IMR-90 (cell line): ENCODE measurements at regions not wholly inside any gene's neighbourhood (a gene's known extent, or its start where the extent isn't known, plus 50 kb on each side); places are given as distances from the start of the nearest gene placed in this dataset.

Source experiments
- ATAC-seq: fragments of 200-7000 bp; cut with Tn5 transposase; 2 replicates; pipeline ENCODE4 v1.9.1; 2020; ENCODE audit warnings: low read depth, mild to moderate bottlenecking, moderate library complexity
- BruUV-seq: library from RNA; stranded (reverse); fragments of 400-500 nt; replicated peaks from 2 replicates; lab custom pipeline; 2021; lab: Mats Ljungman, UMichigan
- CTCF ChIA-PET: fragments of 300-600 bp; formaldehyde crosslinking; extraction: SDS; loops from one replicate; lab custom pipeline; 2021; ENCODE audit warnings: antibody characterized with exemption; lab: Yijun Ruan, JAX
- POLR2A ChIA-PET: fragments of 300-600 bp; sonication (Branson Sonifier 250); formaldehyde crosslinking; loops from one replicate; lab custom pipeline; 2022; ENCODE audit warnings: antibody characterized with exemption; ENCODE audit not compliant: unreplicated experiment; lab: Charles Lee
- DNase-seq: peaks from one replicate; pipeline ENCODE4 v3.0.0; 2013
- H2AFZ ChIP-seq: replicated peaks from 2 replicates; pipeline ENCODE3; 2013; ENCODE audit warnings: low read length, mild to moderate bottlenecking; ENCODE audit not compliant: poor library complexity
- H2AK5ac ChIP-seq: 2 replicates; pipeline ENCODE4 v1.6.1; 2013; ENCODE audit warnings: low read depth, low read length, inconsistent platforms
- H2AK9ac ChIP-seq: replicated peaks from 2 replicates; pipeline ENCODE3; 2013; ENCODE audit warnings: mild to moderate bottlenecking, low read depth, low read length, moderate library complexity; ENCODE audit not compliant: poor library complexity
- H2BK120ac ChIP-seq: 2 replicates; pipeline ENCODE4 v1.6.1; 2013; ENCODE audit warnings: low read depth, low read length, inconsistent platforms
- H2BK15ac ChIP-seq: 3 replicates; pipeline ENCODE4 v1.6.1; 2013; ENCODE audit warnings: low read depth, low read length, inconsistent platforms
- H2BK20ac ChIP-seq: 2 replicates; pipeline ENCODE4 v1.6.1; 2013; ENCODE audit warnings: low read depth, mild to moderate bottlenecking, inconsistent platforms, low read length, moderate library complexity
- H2BK5ac ChIP-seq: 2 replicates; pipeline ENCODE4 v1.6.1; 2013; ENCODE audit warnings: mild to moderate bottlenecking, low read depth, low read length, inconsistent platforms; ENCODE audit not compliant: poor library complexity, severe bottlenecking
- H3K14ac ChIP-seq: replicated peaks from 2 replicates; pipeline ENCODE4 v1.6.1; 2013; ENCODE audit warnings: low read depth, low read length, inconsistent platforms
- H3K18ac ChIP-seq: 2 replicates; pipeline ENCODE4 v1.6.1; 2013; ENCODE audit warnings: low read depth, low read length, control low read depth
- H3K23ac ChIP-seq: 2 replicates; pipeline ENCODE4 v1.6.1; 2013; ENCODE audit warnings: low read depth, low read length, inconsistent platforms
- H3K27ac ChIP-seq: 2 replicates; pipeline ENCODE4 v1.5.1; 2013; ENCODE audit warnings: mild to moderate bottlenecking, control low read depth, low read length; ENCODE audit not compliant: insufficient read depth
- H3K27me3 ChIP-seq: 2 replicates; pipeline ENCODE4 v1.6.1; 2013; ENCODE audit warnings: low read length; ENCODE audit not compliant: control insufficient read depth, insufficient read depth
- H3K36me3 ChIP-seq: 2 replicates; pipeline ENCODE4 v1.6.1; 2013; ENCODE audit warnings: low read length, mixed read lengths; ENCODE audit not compliant: control insufficient read depth, insufficient read depth
- H3K4ac ChIP-seq: 2 replicates; pipeline ENCODE4 v1.6.1; 2013; ENCODE audit warnings: low read depth, low read length, inconsistent platforms
- H3K4me1 ChIP-seq: 2 replicates; pipeline ENCODE4 v1.6.1; 2013; ENCODE audit warnings: low read length, mixed read lengths; ENCODE audit not compliant: control insufficient read depth, insufficient read depth
- H3K4me2 ChIP-seq: 2 replicates; pipeline ENCODE4 v1.6.1; 2013; ENCODE audit warnings: low read depth, mild to moderate bottlenecking, control low read depth, low read length, moderate library complexity
- H3K4me3 ChIP-seq: 2 replicates; pipeline ENCODE4 v1.5.1; 2013; ENCODE audit warnings: low read depth, mild to moderate bottlenecking, control low read depth, low read length, moderate library complexity; ENCODE audit not compliant: insufficient read depth
- H3K56ac ChIP-seq: 2 replicates; pipeline ENCODE4 v1.6.1; 2013; ENCODE audit warnings: low read length, inconsistent platforms; ENCODE audit not compliant: insufficient read depth; ENCODE audit errors: extremely low read depth
- H3K79me1 ChIP-seq, 2 experiments: 2 replicates each; pipeline ENCODE4 v1.6.1; 2013; ENCODE audit warnings: low read length in 2 of 2, inconsistent platforms in 1 of 2, low read depth in 1 of 2
- H3K9ac ChIP-seq: 2 replicates; pipeline ENCODE4 v1.6.1; 2013; ENCODE audit warnings: low read depth, low read length, control low read depth
- H3K9me1 ChIP-seq: 2 replicates; pipeline ENCODE4 v1.6.1; 2013; ENCODE audit warnings: low read length, inconsistent platforms; ENCODE audit not compliant: insufficient read depth
- H3K9me3 ChIP-seq: 2 replicates; pipeline ENCODE4 v1.6.1; 2013; ENCODE audit warnings: low read length; ENCODE audit not compliant: control insufficient read depth, insufficient read depth
- H4K20me1 ChIP-seq: 2 replicates; pipeline ENCODE4 v1.6.1; 2013; ENCODE audit warnings: low read length, inconsistent platforms; ENCODE audit not compliant: insufficient read depth
- H4K5ac ChIP-seq: 2 replicates; pipeline ENCODE4 v1.6.1; 2013; ENCODE audit warnings: mild to moderate bottlenecking, low read depth, low read length, control low read depth
- H4K8ac ChIP-seq, 2 experiments: 2 replicates each; pipeline ENCODE4 v1.6.1; 2013; ENCODE audit warnings: low read depth in 2 of 2, low read length in 2 of 2, control low read depth in 1 of 2, inconsistent platforms in 1 of 2
- H4K91ac ChIP-seq: 2 replicates; pipeline ENCODE4 v1.6.1; 2013; ENCODE audit warnings: low read depth, low read length, inconsistent platforms; ENCODE audit not compliant: insufficient read depth
- MAFK ChIP-seq: IDR thresholded peaks from 2 replicates; pipeline ENCODE4 v1.6.1; 2012; ENCODE audit warnings: low read depth, low read length, improper control_type of control experiment
- MAZ ChIP-seq: IDR thresholded peaks from 2 replicates; pipeline ENCODE4 v1.6.1; 2012; ENCODE audit warnings: low read depth, mild to moderate bottlenecking, low read length, improper control_type of control experiment, moderate library complexity, borderline replicate concordance
- RCOR1 ChIP-seq: IDR thresholded peaks from 2 replicates; pipeline ENCODE4 v1.6.1; 2012; ENCODE audit warnings: mild to moderate bottlenecking, low read length, improper control_type of control experiment; ENCODE audit not compliant: insufficient replicate concordance
- WGBS, 2 experiments: methylation state at CpG; one replicate each; pipeline versions ENCODE4 v1.1.5 to v1.1.7; 2013; ENCODE audit warnings: missing lambda C conversion rate in 2 of 2; ENCODE audit not compliant: insufficient read length in 1 of 2; ENCODE audit errors: extremely low coverage in 2 of 2; 5-methylcytosine and 5-hydroxymethylcytosine counted together
- dilution Hi-C: fragments of 300-500 bp; cut with HindIII; formaldehyde crosslinking; loops from one replicate; pipeline ENCODE4 v1.14.3; 2018; ENCODE audit warnings: low sequenced_read_pairs; ENCODE audit not compliant: unreplicated experiment
- in situ Hi-C: fragments of 300-500 bp; cut with MboI; formaldehyde crosslinking; loops from 3 replicates; pipeline ENCODE4 v1.14.3; 2019; ENCODE audit warnings: low sequenced_read_pairs, inconsistent platforms, mixed read lengths
- intact Hi-C: fragments of 100-400 bp; cut with micrococcal nuclease; formaldehyde crosslinking; loops from 2 replicates; pipeline ENCODE4 v1.10.0; 2022
- TF ChIP-seq, protein P1 (sequence below): fragments of 150-350 bp; IDR thresholded peaks from 2 replicates; pipeline ENCODE4 v1.6.1; 2017; ENCODE audit warnings: mild to moderate bottlenecking, antibody characterized with exemption, low read length, low read depth
- TF ChIP-seq, protein P2 (sequence below): fragments of 150-350 bp; IDR thresholded peaks from 2 replicates; pipeline ENCODE4 v1.6.1; 2016; ENCODE audit warnings: low read depth, mild to moderate bottlenecking, low read length, moderate library complexity, borderline replicate concordance

DNA sequence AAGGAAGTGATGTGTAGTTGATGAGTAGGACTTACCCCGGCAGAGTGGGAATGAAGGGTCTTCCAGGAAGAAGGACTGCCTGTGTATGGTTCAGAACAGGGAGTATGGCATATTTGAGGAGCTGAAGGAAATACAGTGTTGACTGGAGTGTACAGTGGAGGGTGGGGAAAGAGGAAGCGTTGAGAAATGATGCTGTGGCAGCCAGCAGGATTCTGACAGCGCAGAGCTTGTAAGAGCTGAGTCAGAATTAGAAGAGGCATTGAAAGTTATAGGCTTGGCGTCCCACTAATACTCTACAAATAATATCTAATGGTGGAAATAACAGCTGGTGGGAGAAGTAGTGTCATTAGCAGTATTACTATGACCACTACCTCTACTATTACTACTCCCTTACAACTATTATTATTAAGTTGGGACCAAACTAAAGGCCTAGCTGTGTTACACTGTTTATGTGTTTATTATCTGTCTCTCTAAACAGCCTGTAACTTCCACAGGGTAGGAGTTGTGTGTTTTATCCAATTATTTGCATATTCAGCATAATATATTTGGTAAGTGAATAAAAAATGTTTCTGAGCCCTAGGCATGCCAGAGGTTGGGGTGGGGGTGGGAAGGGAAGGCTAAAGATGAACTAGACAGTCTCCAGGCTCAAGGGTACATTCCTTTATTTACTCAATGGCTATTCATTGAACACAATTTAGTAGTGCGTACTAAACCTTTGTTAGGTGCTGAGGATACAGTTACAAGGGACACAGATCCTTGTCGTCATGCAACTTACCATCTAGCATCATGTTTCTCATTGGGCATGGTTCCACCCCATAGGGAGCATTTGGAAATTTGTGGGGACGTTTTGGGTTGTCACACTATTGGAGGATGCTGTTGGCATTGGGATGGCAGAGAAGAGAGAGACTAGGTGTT is 428.8 kb upstream of the ONECUT1 start:
- Histone ChIP-seq H3K4ac (no peak overlapping the region), H3K4me2 (no peak overlapping the region), H3K36me3 (no peaks in the 10 kb centered on the region), H3K9me3 (peaks cover 15% of the 10 kb centered on the region), H2AK9ac (no peak overlapping the region), H3K14ac (no peak overlapping the region), H4K20me1 (no peaks in the 10 kb centered on the region), H3K9me1 (no peaks in the 10 kb centered on the region), H3K27ac (no peak overlapping the region), H2BK15ac (no peak overlapping the region), H2BK20ac (no peak overlapping the region), H3K4me3 (no peak overlapping the region), H2AFZ (no peak overlapping the region), H3K79me1 (no peaks in the 10 kb centered on the region), H3K23ac (no peak overlapping the region), H2BK5ac (no peak overlapping the region), H3K27me3 (no peaks in the 10 kb centered on the region), H3K56ac (no peak overlapping the region), H4K5ac (no peak overlapping the region), H4K8ac (no peak overlapping the region), H4K91ac (no peak overlapping the region), H2BK120ac (no peak overlapping the region), H3K4me1 (no peaks in the 10 kb centered on the region), H3K9ac (no peak overlapping the region), H2AK5ac (no peak overlapping the region), H3K18ac (no peak overlapping the region)
- TF ChIP-seq MAFK (peak; percentile 51; the same call in 1 of the 2 replicates), MAZ (no peak), RCOR1 (no peak)
- TF ChIP-seq, protein P1, sequence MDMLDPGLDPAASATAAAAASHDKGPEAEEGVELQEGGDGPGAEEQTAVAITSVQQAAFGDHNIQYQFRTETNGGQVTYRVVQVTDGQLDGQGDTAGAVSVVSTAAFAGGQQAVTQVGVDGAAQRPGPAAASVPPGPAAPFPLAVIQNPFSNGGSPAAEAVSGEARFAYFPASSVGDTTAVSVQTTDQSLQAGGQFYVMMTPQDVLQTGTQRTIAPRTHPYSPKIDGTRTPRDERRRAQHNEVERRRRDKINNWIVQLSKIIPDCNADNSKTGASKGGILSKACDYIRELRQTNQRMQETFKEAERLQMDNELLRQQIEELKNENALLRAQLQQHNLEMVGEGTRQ, result no peak
- TF ChIP-seq, protein P2, sequence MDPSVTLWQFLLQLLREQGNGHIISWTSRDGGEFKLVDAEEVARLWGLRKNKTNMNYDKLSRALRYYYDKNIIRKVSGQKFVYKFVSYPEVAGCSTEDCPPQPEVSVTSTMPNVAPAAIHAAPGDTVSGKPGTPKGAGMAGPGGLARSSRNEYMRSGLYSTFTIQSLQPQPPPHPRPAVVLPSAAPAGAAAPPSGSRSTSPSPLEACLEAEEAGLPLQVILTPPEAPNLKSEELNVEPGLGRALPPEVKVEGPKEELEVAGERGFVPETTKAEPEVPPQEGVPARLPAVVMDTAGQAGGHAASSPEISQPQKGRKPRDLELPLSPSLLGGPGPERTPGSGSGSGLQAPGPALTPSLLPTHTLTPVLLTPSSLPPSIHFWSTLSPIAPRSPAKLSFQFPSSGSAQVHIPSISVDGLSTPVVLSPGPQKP, result no peak
- no peak for ATAC-seq
- no peak for DNase-seq
- intact Hi-C loops, result no loop called here
- POLR2A ChIA-PET, result no interaction called here
- CTCF ChIA-PET, result no interaction called here
- dilution Hi-C loops, result no loop called here
- BruUV-seq, result no TSS peak
- 43% methylated on average over 1 of the region's 7 CpGs; no CpG with 5 or more reads in 1 of the 2 experiments for WGBS, 2 experiments
- in situ Hi-C loops, result no loop called here
